ENCODE measurements at regions not wholly inside any gene's neighbourhood (a gene's known extent, or its start where the extent isn't known, plus 50 kb on each side); places are given as distances from the start of the nearest gene placed in this dataset.
"Not testable (repeated sequence)": the region's sequence is repeated elsewhere in the genome, so short reads cannot be mapped to it uniquely, and the experiment has no call there.

DNA sequence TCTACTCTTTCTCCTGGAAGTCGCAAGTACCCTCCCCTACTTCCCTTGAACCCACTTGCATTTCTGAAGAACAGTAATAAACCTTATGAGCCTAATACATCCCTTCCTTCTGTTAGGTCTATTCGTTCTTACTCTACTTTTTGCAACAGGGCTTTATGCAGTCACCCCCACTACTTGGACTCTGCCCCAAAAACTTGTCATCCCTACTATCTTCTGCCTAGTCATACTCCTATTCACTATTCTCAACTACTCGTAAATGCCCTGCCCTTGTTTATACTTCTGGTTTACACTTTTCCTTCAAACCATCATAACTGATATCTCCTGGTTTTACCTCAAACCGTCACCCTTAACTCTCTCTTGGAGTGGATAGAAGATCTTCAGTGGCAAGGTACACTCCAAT is 55.2 kb upstream of the SLIT2 start:
- DNase-seq (ENCODE audit: low read depth), result no peak

GRCh38 chr4:20195071-20195885 is 56.4 kb upstream of the SLIT2 start:
- no peak for DNase-seq (ENCODE audit: low read depth)

- DNase-seq (ENCODE audit: low read depth), result no peak
These were observed 57.3 kb upstream of the SLIT2 start for GRCh38 chr4:20194123-20195013.

DNA sequence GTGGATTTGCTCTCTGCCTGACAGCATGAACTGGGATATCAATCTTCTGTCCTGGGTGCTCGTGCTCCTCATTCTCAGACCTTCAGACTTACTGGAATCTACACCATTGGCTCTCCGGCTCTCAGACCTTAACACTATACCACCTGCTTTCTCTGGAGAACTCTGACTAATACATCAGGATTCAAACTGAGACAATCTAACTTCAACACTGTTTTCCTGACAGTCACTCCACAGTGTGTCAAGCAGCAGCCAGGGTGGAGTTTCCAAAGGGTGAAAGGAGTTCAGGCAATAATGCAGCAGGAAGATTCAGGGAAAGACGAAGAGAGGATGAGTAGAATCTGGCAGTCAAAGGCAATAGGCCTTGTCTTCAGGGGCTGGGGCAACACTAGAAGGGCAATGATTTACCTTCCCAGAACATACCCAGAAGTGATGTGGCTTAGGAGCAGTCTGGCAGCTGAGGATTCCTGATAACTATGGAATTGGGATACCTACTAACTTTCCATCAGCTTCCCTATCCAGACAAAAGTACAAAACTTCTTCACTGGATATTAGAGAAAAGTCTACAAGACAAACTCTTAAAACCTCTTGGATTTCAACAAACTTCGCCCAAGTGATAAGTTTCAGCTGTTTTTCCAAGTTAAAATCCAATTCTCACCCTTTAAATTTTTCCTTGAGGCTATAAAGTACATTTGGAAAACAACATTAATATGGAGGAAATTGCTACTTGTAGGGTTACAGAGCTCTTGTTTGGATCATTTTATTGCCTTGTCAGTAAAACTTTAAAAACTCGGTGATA is 58.4 kb upstream of the SLIT2 start:
- DNase-seq (ENCODE audit: low read depth), result no peak

GRCh38 chr4:20192736-20193135 is 59.0 kb upstream of the SLIT2 start:
- no peak for DNase-seq (ENCODE audit: low read depth)

GRCh38 chr4:20185103-20185502 is 66.6 kb upstream of the SLIT2 start:
- DNase-seq (ENCODE audit: low read depth), result no peak

GRCh38 chr4:20183131-20183530 is 68.6 kb upstream of the SLIT2 start:
- DNase-seq (ENCODE audit: low read depth), result not testable (repeated sequence)

DNA sequence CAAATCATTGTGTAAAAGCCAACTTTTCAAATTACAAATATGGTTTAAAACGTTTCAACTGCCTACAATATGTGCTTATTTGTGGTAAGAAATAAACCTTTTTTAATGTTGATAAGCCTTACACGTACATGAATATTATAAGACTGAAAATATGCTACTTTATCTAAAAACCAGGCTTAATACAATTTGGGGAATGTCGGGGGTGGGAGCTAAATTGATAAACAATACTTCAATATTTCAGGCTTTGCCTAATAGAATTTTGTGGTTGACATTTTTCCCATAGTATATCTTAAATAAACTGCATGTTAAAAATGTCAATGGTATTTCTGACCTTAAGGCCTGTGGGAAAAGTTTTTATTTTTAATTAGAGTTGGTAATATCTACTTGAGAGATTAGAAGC is 69.8 kb upstream of the SLIT2 start:
- no peak for DNase-seq (ENCODE audit: low read depth)

GRCh38 chr4:20180509-20180908 is 71.2 kb upstream of the SLIT2 start:
- DNase-seq (ENCODE audit: low read depth), result no peak

GRCh38 chr4:20178902-20179576 is 72.7 kb upstream of the SLIT2 start:
- DNase-seq (ENCODE audit: low read depth), result no peak

DNA sequence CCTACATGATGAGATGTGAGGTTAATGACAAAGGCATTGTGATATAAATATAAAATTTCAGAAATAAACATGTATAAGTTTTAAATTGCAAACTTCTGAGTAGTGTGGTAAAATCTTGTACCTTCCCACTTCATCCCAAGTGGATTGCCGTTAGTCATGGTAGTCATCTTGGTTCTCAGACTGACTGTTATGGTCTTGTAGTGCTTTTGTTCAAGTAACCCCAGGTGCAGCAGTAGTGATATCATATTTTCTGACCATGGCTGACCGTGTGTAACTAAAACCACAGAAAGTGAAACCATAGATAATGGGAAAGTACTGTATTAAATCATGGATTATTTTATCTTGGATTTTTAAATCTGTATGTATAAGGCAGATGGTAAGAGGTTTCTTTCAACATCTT is 74.8 kb upstream of the SLIT2 start:
- DNase-seq (ENCODE audit: low read depth), result no peak

DNA sequence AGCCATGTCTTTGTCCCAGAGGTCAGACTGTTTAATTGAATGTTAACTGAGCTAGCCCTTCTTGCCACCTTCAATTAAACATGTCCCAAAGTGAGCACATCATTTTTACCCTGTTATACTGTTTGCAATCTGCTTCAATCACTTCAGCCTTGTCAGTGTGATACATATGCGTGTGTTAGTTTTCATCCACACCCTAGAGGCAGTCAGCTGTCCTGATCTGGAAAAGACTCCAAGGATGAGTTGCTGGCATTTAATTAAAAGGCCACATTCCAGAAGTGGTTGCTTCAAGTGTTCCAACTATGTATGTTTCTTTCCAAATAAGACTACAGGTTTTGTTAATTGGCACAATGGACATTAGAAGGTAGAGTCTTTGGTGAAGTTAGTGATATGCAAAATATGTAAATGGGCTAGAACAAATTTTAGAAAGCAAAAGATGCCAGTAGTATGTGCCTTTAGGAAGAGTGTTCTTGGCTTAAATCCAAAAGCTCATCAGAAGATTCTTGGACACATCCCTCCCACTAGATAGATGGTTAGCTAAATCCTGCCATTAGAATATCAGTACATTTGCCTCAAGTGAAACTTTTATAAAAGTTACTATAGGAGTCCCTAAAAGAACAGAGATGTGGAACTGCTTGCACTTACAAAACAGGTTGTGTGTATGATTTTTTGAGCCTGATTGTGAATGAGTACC is 79.5 kb upstream of the SLIT2 start:
- no peak for DNase-seq (ENCODE audit: low read depth)

- no peak for DNase-seq (ENCODE audit: low read depth)
These were observed 85.2 kb upstream of the SLIT2 start for GRCh38 chr4:20166544-20166943.

DNA sequence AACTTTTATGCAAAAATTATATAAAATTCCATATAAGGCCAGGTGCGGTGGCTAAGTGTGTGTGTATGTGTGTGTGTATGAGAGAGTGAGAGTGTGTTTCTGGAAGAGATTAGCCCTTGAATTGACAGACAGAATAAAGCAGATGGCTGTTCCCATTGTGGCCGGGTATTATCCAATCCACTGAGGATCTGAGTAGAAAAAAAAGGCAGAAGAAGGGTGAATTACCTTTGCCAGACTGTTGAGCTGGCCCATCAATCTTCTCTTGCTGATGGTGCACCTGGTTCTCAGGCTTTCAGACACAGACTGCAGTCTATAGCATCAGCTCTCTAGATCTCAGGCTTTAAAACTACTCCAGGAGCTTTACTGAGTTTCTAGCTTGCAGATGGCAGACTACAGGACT is 92.2 kb upstream of the SLIT2 start:
- no peak for DNase-seq (ENCODE audit: low read depth)

GRCh38 chr4:20158195-20158594 is 93.5 kb upstream of the SLIT2 start:
- DNase-seq (ENCODE audit: low read depth), result no peak

DNA sequence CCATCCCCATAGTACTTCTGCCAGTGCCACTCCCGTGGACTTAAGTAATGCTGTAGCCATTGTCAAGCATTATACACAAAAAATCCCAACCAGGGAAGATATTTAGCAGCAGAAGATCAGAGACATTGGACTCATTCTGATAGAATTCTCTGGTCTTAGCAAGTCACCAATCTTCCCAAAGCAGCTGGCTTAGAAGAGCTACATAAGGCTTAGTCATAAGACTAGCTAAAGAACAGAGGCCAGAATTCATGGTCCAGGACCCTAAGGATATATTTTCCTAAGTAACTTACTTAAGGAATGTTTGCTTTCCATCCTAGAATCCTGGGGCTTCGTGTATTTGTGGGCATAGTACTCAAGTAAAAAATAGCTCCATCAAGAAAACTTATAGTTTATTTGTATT is 100.3 kb upstream of the SLIT2 start:
- no peak for DNase-seq (ENCODE audit: low read depth)

- not testable (repeated sequence) for DNase-seq (ENCODE audit: low read depth)
These were observed 102.6 kb upstream of the SLIT2 start for GRCh38 chr4:20149143-20149542.

- no peak for DNase-seq (ENCODE audit: low read depth)
These were observed 114.5 kb upstream of the SLIT2 start for GRCh38 chr4:20137176-20137575.

DNA sequence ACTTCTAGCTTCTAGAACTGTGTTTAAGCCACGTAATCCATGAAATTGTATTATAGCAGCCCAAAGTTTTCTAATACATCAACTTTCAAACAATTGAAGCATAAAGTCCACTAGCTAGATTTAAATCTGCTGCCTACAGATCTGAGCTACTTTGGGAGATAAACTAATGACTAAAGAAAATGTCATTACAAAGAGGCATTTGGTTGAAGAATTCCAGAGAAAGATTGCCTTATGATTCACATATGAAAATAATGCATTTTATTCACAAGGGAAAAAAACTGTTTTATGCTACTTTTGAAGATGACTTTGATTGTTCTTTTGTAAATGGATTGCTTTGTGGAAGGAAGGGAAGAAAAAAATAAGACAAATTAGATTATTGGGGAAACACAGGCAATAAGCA is 124.1 kb upstream of the SLIT2 start:
- DNase-seq (ENCODE audit: low read depth), result no peak

DNA sequence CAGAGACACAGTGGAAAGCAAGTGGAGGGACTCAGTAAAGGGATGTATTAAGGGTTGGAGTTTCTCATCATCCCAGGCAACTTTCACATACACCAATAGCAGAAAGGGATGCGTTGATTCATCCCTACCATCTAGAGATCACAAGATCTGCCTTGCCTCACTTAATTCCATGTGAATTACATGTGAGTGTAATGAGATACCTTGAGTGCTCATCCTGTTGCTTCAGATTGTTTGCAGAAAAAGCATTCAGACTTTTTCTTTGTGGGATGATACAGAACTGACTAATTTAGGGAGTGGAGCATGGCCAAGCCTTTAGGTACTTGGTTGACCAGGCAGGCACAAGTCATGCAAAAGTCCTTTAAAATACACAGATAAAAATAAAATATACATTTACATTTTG is 124.8 kb upstream of the SLIT2 start:
- DNase-seq (ENCODE audit: low read depth), result no peak

DNA sequence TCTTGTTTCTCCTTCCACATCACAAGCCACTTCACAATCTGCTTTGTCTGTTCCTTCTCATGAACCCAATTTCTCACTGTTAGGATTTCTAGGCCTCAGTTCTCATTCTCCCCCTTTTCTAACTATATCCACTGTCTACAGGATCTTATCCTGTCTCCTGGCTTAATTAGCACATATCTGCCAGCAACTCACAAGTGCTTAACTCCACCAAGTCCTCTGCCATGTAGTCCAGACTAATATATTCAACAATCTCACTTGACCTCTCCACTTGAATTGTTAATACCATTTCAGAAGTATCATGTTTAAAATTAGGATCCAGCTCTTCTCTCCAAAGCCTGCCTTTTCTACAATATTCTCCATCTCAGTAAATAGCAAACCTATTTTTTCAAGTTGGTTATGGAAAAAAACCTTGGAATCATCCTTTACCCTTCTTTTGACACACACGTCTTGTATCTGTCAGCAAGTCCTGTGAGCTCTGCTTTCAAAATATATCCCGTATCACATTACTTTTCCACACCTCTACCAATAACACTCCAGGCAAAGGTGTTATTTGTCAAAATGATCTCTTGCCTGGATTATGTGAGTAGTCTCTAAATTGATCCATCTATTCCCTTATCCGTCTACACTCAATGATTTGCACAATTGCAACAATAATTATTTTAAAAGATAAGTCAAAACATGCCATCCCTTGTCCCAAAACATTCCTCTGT is 127.2 kb upstream of the SLIT2 start:
- DNase-seq (ENCODE audit: low read depth), result no peak
